ENCODE measurements at regions not wholly inside any gene's neighbourhood (a gene's known extent, or its start where the extent isn't known, plus 50 kb on each side); places are given as distances from the start of the nearest gene placed in this dataset.

DNA sequence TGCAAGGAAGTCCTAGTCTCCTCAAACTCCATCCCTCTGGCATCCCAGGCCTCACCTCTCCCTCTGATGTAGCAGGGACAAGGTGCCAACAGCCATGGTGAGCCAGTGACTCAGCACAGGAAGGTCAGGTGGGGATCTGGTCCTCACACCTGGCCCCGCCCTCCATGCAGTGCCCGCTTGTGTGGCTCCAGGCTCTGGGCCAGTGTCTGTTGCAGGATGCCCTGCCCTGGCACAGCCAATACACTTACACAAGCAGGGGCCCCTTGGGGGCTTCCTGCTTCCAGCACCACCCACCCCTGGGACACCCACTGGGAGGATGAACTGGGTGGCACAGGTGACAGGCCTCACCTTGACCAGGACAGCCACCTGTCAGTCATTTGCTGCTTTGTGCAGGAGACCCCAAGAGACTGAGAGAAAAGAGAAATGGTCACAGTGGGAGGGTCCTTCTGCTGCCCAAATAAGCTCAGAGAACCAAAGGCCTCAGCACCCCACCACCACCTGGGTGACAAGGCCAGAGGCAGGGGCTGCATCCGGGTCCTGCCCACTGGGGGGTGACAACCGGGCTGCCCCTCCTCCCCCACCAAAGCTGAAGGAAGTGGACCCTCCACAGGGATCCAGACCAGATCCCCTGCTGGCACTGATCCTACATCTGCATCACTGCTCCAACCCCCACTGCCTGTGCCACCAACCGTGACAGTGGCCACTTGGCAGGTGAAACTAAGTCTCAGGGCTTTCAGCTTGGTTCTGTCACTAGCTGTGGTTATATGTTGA is 658.8 kb upstream of the DEFB115 start:
- no peaks in the 10 kb centered on the region for H3K4me1 ChIP-seq (ENCODE audit: low read depth, poor library complexity, severe bottlenecking)
- H3K27ac ChIP-seq, result no peak overlapping the region
- H3K79me2 ChIP-seq (ENCODE audit: insufficient read depth, low read depth), result no peaks in the 10 kb centered on the region
- no peak overlapping the region for H3K9ac ChIP-seq
- no peaks in the 10 kb centered on the region for H3K36me3 ChIP-seq (ENCODE audit: insufficient read depth)
- no peak overlapping the region for H3K4me2 ChIP-seq
- no peak overlapping the region for H3K4me3 ChIP-seq (IDR thresholded peaks at IDR 0.05; ENCODE audit: insufficient read depth, low read depth, low read length)
- H2AFZ ChIP-seq (ENCODE audit: low read depth), result no peak overlapping the region
- H3K27me3 ChIP-seq (ENCODE audit: insufficient read depth, low read depth), result no peaks in the 10 kb centered on the region
- no peaks in the 10 kb centered on the region for H4K20me1 ChIP-seq (ENCODE audit: insufficient read depth)
- TF ChIP-seq, protein P1, sequence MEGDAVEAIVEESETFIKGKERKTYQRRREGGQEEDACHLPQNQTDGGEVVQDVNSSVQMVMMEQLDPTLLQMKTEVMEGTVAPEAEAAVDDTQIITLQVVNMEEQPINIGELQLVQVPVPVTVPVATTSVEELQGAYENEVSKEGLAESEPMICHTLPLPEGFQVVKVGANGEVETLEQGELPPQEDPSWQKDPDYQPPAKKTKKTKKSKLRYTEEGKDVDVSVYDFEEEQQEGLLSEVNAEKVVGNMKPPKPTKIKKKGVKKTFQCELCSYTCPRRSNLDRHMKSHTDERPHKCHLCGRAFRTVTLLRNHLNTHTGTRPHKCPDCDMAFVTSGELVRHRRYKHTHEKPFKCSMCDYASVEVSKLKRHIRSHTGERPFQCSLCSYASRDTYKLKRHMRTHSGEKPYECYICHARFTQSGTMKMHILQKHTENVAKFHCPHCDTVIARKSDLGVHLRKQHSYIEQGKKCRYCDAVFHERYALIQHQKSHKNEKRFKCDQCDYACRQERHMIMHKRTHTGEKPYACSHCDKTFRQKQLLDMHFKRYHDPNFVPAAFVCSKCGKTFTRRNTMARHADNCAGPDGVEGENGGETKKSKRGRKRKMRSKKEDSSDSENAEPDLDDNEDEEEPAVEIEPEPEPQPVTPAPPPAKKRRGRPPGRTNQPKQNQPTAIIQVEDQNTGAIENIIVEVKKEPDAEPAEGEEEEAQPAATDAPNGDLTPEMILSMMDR (conservative IDR thresholded peaks at IDR 0.05; ENCODE audit: low read depth, low read length), result no peak

DNA sequence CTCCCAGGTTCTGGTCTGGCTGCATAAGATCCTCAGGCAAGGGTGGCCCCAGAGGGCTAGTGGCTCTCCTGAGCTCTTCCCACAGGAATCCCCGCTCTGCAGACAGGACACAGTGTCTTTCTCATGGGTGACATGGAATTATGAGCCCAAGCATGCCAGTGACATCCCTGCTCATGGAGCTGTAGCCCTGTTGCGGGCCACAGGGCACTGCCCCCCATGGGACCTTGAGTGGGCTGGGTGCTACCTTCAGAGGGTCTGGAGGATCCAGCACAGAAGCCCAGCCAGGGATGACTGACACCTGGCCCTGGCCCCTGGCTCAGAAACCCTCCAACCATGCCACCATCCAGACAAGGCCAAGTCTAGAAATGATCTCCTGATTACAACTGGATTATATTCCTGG is 657.5 kb upstream of the DEFB115 start:
- Histone ChIP-seq H2AFZ (ENCODE audit: low read depth) (no peak overlapping the region), H3K36me3 (ENCODE audit: insufficient read depth) (no peaks in the 10 kb centered on the region), H3K4me3 (IDR thresholded peaks at IDR 0.05; ENCODE audit: insufficient read depth, low read depth, low read length) (no peak overlapping the region), H3K4me1 (ENCODE audit: low read depth, poor library complexity, severe bottlenecking) (no peaks in the 10 kb centered on the region), H3K9ac (no peak overlapping the region), H4K20me1 (ENCODE audit: insufficient read depth) (no peaks in the 10 kb centered on the region), H3K27me3 (ENCODE audit: insufficient read depth, low read depth) (no peaks in the 10 kb centered on the region), H3K4me2 (no peak overlapping the region), H3K27ac (no peak overlapping the region), H3K79me2 (ENCODE audit: insufficient read depth, low read depth) (no peaks in the 10 kb centered on the region)
- TF ChIP-seq, protein P1 (conservative IDR thresholded peaks at IDR 0.05; ENCODE audit: low read depth, low read length), result no peak

DNA sequence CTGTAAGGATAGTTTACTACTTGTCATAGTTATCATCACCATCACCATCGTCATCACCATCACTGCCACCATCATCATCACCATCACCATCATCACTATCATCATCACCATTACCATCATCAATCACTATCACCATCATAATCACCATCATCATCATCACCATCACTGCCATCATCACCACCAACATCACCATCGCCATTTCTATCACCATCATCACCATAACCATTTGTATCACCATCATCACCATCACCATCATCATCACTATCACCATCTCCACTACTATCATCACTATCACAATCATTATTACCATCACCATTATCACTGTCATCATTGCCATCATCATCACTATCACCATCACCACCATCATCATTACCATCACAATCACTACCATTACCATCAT is 655.5 kb upstream of the DEFB115 start:
- Histone ChIP-seq H3K79me2 (ENCODE audit: insufficient read depth, low read depth) (no peaks in the 10 kb centered on the region), H3K27me3 (ENCODE audit: insufficient read depth, low read depth) (no peaks in the 10 kb centered on the region), H4K20me1 (ENCODE audit: insufficient read depth) (no peaks in the 10 kb centered on the region), H3K4me1 (ENCODE audit: low read depth, poor library complexity, severe bottlenecking) (no peaks in the 10 kb centered on the region), H3K36me3 (ENCODE audit: insufficient read depth) (no peaks in the 10 kb centered on the region), H3K9ac (no peak overlapping the region), H2AFZ (ENCODE audit: low read depth) (no peak overlapping the region), H3K27ac (no peak overlapping the region), H3K4me2 (no peak overlapping the region), H3K4me3 (IDR thresholded peaks at IDR 0.05; ENCODE audit: insufficient read depth, low read depth, low read length) (no peak overlapping the region)
- TF ChIP-seq, protein P1 (conservative IDR thresholded peaks at IDR 0.05; ENCODE audit: low read depth, low read length), result no peak

DNA sequence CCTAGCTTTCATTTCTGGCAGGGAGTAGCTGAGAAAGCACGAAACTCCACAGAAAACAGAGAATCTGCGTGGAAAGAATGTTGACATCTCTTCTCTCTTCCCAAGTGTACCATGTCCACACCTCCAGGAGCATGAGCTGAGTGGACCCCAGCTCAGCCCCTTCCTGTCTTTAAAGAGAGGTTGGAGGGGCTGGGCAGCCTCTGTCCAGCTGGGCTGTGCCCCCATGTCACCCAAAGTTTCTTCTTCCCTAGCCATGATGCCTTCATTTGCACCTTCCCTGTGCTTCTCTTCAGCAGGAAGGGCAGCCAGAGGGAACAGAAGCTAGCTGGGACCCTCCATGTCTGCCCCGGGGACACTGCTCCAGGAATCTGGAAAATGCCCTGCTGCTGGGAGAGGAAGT is 655.0 kb upstream of the DEFB115 start:
- Histone ChIP-seq H3K36me3 (ENCODE audit: insufficient read depth) (no peaks in the 10 kb centered on the region), H3K27me3 (ENCODE audit: insufficient read depth, low read depth) (no peaks in the 10 kb centered on the region), H3K4me3 (IDR thresholded peaks at IDR 0.05; ENCODE audit: insufficient read depth, low read depth, low read length) (no peak overlapping the region), H4K20me1 (ENCODE audit: insufficient read depth) (no peaks in the 10 kb centered on the region), H3K9ac (no peak overlapping the region), H3K4me2 (no peak overlapping the region), H3K79me2 (ENCODE audit: insufficient read depth, low read depth) (no peaks in the 10 kb centered on the region), H3K4me1 (ENCODE audit: low read depth, poor library complexity, severe bottlenecking) (no peaks in the 10 kb centered on the region), H3K27ac (no peak overlapping the region), H2AFZ (ENCODE audit: low read depth) (no peak overlapping the region)
- TF ChIP-seq, protein P1 (conservative IDR thresholded peaks at IDR 0.05; ENCODE audit: low read depth, low read length), result no peak
